Prostate gland (tissue), 2 donors: ENCODE measurements at regions not wholly inside any gene's neighbourhood (a gene's known extent, or its start where the extent isn't known, plus 50 kb on each side); places are given as distances from the start of the nearest gene placed in this dataset.

Experiments
- DNase-seq: peaks from one replicate; pipeline ENCODE4 v3.0.0-alpha.2; 2019; ENCODE audit warnings: low spot score
- H3K27ac ChIP-seq, 2 donors: fragments of 200-600 bp; sonication (generic); 2 replicates each; pipeline ENCODE4 v1.5.1; 2017 to 2019
- H3K27me3 ChIP-seq: fragments of 200-600 bp; sonication (generic); replicated peaks from 2 replicates; pipeline ENCODE4 v1.5.1; 2019; ENCODE audit not compliant: insufficient read depth
- H3K36me3 ChIP-seq, 2 donors: fragments of 200-600 bp; sonication (generic); 1 replicate in 1 of 2; 2 replicates in 1 of 2; pipeline versions ENCODE4 v1.5.1 to v1.8.1; 2017 to 2019
- H3K4me1 ChIP-seq: fragments of 200-600 bp; sonication (generic); replicated peaks from 2 replicates; pipeline ENCODE4 v1.5.1; 2019
- H3K4me3 ChIP-seq, 2 donors: fragments of 200-600 bp; sonication (generic); 2 replicates each; pipeline ENCODE4 v1.5.1; 2017 to 2019
- H3K9me3 ChIP-seq: fragments of 200-600 bp; sonication (generic); 2 replicates; pipeline ENCODE4 v1.5.1; 2017
- POLR2A ChIP-seq: fragments of 450-650 bp; IDR thresholded peaks from one replicate; pipeline ENCODE4 v1.6.1; 2016; ENCODE audit warnings: antibody characterized with exemption, mild to moderate bottlenecking
- POLR2AphosphoS5 ChIP-seq: sonication (generic); formaldehyde crosslinking; IDR thresholded peaks from one replicate; pipeline ENCODE4 v1.6.1; 2017; ENCODE audit warnings: antibody characterized with exemption
- WGBS: methylation state at CpG from one replicate; pipeline ENCODE4 v1.1.5; 2018; 5-methylcytosine and 5-hydroxymethylcytosine counted together
- intact Hi-C: fragments of 100-400 bp; cut with DNase I; formaldehyde crosslinking; loops from one replicate; pipeline ENCODE4 v1.14.2; 2022
- TF ChIP-seq, protein P1 (sequence below), 4 experiments: fragments of 200-600 bp in 2 of 4; fragments of 450-650 bp in 2 of 4; sonication (generic) in 2 of 4; IDR thresholded peaks; 1 replicate in 3 of 4; 2 replicates in 1 of 4; pipeline ENCODE4 v1.5.1; 2016 to 2019; ENCODE audit warnings: antibody characterized with exemption in 4 of 4, mild to moderate bottlenecking in 2 of 4, moderate library complexity in 2 of 4

DNA sequence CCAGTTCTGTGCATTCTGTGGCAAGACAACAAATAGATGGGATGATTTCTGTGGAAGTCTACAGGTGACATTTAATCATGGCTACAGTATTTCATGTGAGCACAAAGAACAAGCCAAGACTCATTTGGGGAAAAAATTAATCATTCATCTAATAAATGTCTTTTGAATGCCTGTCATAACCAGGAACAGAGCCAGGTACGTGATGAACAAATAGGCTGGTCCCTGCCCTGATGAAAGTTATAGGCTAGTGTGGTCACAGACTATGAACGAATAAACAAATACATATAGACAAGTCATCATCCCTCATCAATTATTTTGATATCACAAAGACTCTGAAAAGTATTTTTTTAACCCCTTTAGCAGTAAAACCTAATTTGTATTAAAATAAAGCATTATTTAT lies 226.4 kb upstream of the RRP15 start:
- TF ChIP-seq POLR2A, result no peak
- TF ChIP-seq, protein P1, sequence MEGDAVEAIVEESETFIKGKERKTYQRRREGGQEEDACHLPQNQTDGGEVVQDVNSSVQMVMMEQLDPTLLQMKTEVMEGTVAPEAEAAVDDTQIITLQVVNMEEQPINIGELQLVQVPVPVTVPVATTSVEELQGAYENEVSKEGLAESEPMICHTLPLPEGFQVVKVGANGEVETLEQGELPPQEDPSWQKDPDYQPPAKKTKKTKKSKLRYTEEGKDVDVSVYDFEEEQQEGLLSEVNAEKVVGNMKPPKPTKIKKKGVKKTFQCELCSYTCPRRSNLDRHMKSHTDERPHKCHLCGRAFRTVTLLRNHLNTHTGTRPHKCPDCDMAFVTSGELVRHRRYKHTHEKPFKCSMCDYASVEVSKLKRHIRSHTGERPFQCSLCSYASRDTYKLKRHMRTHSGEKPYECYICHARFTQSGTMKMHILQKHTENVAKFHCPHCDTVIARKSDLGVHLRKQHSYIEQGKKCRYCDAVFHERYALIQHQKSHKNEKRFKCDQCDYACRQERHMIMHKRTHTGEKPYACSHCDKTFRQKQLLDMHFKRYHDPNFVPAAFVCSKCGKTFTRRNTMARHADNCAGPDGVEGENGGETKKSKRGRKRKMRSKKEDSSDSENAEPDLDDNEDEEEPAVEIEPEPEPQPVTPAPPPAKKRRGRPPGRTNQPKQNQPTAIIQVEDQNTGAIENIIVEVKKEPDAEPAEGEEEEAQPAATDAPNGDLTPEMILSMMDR (IDR thresholded peaks at IDR 0.05), result no peak
- no peak for TF ChIP-seq POLR2AphosphoS5
- H3K4me3 ChIP-seq, result no peak overlapping the region
- no peaks in the 10 kb centered on the region for H3K9me3 ChIP-seq
- WGBS, result 55% methylated on average over 2 of the region's 2 CpGs
- H3K27me3 ChIP-seq, result no peaks in the 10 kb centered on the region
- no peaks in the 10 kb centered on the region for H3K36me3 ChIP-seq
- H3K27ac ChIP-seq, result no peak overlapping the region
- DNase-seq, result no peak
- H3K4me1 ChIP-seq, result no peaks in the 10 kb centered on the region
- intact Hi-C loops, result no loop called here

DNA sequence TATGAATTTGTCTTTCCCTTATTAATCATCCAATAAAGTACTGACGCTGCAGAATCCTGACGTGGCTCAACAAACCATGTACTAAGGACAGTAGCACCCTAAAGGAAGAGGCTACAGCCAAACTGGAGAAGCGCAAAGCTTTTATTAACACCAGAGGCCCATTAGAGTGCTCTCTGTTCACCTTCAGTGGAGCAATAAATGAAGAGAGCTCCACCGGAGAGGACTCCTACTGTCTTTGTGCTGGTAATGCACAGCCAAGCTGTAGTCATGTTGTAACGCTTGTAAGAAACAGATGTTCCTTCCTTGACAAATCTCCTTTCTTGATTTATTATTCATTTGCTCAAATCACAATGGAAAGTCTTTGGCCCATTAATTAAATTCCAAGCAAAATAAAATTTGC lies 220.7 kb upstream of the RRP15 start:
- WGBS, result 66% methylated on average over 5 of the region's 5 CpGs
- Histone ChIP-seq H3K9me3 (no peaks in the 10 kb centered on the region), H3K4me1 (no peaks in the 10 kb centered on the region), H3K27ac (no peak overlapping the region), H3K4me3 (no peak overlapping the region), H3K27me3 (no peaks in the 10 kb centered on the region), H3K36me3 (no peaks in the 10 kb centered on the region)
- TF ChIP-seq POLR2AphosphoS5 (no peak), POLR2A (no peak)
- TF ChIP-seq, protein P1 (IDR thresholded peaks at IDR 0.05), result no peak
- intact Hi-C loops, result no loop called here
- no peak for DNase-seq

DNA sequence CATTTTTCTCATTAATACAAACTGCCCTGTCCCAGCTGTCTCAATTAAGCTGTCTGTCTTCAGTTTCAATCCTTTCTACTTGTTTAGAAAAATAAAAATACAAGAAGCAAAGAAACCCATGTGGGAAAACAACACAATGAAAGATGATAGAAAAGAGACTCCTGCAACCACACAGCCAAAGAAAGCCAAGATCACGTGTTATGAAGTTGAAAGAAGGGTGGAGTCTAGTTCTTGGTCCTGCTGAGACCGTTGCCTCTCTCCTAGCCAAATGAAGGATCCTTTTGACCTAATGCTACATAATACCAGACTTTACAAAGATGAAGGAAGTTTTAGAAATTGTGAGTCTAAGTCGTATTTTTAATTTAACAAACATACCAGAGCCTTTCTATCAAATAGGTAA lies 218.8 kb upstream of the RRP15 start:
- 68% methylated on average over 3 of the region's 3 CpGs for WGBS
- intact Hi-C loops, result no loop called here
- TF ChIP-seq POLR2A (no peak), POLR2AphosphoS5 (no peak)
- TF ChIP-seq, protein P1 (IDR thresholded peaks at IDR 0.05), result no peak
- no peak for DNase-seq
- Histone ChIP-seq H3K27me3 (no peaks in the 10 kb centered on the region), H3K27ac (no peak overlapping the region), H3K4me1 (no peaks in the 10 kb centered on the region), H3K36me3 (no peaks in the 10 kb centered on the region), H3K4me3 (no peak overlapping the region), H3K9me3 (no peaks in the 10 kb centered on the region)

DNA sequence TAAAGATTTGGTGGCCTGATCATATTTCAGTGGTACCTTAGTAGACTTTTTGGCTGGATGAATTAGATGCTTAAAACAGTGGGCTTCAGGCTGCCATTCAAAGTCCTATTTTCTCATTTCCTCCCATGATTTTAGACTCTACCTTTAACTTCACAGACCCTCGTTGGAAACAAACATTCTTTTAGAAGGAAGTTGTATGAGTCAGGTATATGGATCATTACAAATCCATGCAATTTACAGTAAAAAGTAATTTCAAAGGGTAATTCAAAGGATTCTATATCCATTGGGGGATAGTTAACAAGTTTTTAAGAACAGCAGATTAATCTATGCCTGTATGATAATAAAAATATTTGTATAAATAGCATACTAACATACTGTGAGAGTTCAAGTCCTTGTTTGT lies 216.9 kb upstream of the RRP15 start:
- TF ChIP-seq, protein P1 (IDR thresholded peaks at IDR 0.05), result no peak
- TF ChIP-seq POLR2A (no peak), POLR2AphosphoS5 (no peak)
- H3K9me3 ChIP-seq, result no peaks in the 10 kb centered on the region
- intact Hi-C loops, result no loop called here
- DNase-seq, result no peak
- H3K4me1 ChIP-seq, result no peaks in the 10 kb centered on the region
- H3K27me3 ChIP-seq, result no peaks in the 10 kb centered on the region
- H3K27ac ChIP-seq, result no peak overlapping the region
- H3K4me3 ChIP-seq, result no peak overlapping the region
- no peaks in the 10 kb centered on the region for H3K36me3 ChIP-seq
- 73% methylated on average over 1 of the region's 1 CpG for WGBS

DNA sequence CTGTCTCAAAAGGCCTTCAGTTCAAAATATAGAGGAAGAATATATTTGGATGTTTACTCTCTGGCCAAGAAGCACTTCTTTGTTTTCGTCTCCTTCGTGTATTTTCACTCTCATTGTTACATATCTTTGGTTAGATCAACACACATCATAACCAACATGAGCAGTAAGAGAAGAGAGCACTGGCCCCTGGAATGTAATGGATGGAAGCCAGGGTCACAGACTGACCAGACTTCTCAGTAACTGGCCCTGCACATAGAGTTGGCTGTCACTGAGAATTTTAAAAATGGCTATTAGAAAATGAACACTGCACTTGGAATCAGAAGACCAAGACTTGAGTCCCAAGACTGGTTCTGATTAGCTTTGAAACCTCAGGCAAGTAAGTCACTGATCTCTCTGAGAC lies 215.9 kb upstream of the RRP15 start:
- WGBS, result 10% methylated on average over 2 of the region's 2 CpGs
- no peaks in the 10 kb centered on the region for H3K36me3 ChIP-seq
- no peaks in the 10 kb centered on the region for H3K27me3 ChIP-seq
- H3K4me3 ChIP-seq, result no peak overlapping the region
- no peak for DNase-seq
- TF ChIP-seq, protein P1 (IDR thresholded peaks at IDR 0.05), result no peak
- TF ChIP-seq POLR2A (no peak), POLR2AphosphoS5 (no peak)
- no peaks in the 10 kb centered on the region for H3K4me1 ChIP-seq
- intact Hi-C loops, result no loop called here
- H3K27ac ChIP-seq, result no peak overlapping the region
- no peaks in the 10 kb centered on the region for H3K9me3 ChIP-seq
